ENCODE measurements at regions not wholly inside any gene's neighbourhood (a gene's known extent, or its start where the extent isn't known, plus 50 kb on each side); places are given as distances from the start of the nearest gene placed in this dataset.

GRCh38 chr20:22819112-22819511 is 216.0 kb upstream of the SSTR4 start:
- DNase-seq (ENCODE audit: extremely low read depth in 1 of 4, low spot score in 3 of 4) (no peak), FAIRE-seq (no peak), ATAC-seq (no peak)
- Histone ChIP-seq H3K4me3 (no peak overlapping the region), H3K27me3 (ENCODE audit: control insufficient read depth in 2 of 2, insufficient read depth in 2 of 2, low read length in 2 of 2) (peaks cover 0 to 11% of the 10 kb centered on the region in 2 experiments; a peak in 2 of 5 replicates), H3K36me3 (ENCODE audit: control insufficient read depth, insufficient read depth, low read length) (no peaks in the 10 kb centered on the region), H3K9me3 (replicated peaks; ENCODE audit: control insufficient read depth, insufficient read depth, low read depth, low read length) (no peaks in the 10 kb centered on the region), H3K4me2 (ENCODE audit: insufficient read depth, low read length) (no peak overlapping the region), H3K9ac (ENCODE audit: insufficient read depth in 1 of 2, low read depth in 2 of 2, low read length in 2 of 2) (no peak overlapping the region), H3K9me1 (ENCODE audit: control insufficient read depth, insufficient read depth, low read length) (no peaks in the 10 kb centered on the region), H4K20me1 (replicated peaks; ENCODE audit: control insufficient read depth, insufficient read depth, low read length) (no peaks in the 10 kb centered on the region), H3K79me2 (ENCODE audit: control insufficient read depth, insufficient read depth, low read length) (no peaks in the 10 kb centered on the region), H3K27ac (ENCODE audit: extremely low read depth, low read depth, low read length) (no peak overlapping the region), H3K4me1 (replicated peaks in 1 of 2; ENCODE audit: control insufficient read depth in 2 of 2, insufficient read depth in 2 of 2, low read length in 2 of 2) (peaks cover 0 to 3% of the 10 kb centered on the region in 2 experiments; a peak in 2 of 5 replicates), H2AFZ (ENCODE audit: low read depth, low read length) (no peak overlapping the region)
- in situ Hi-C loops (cut with MboI): no loop called here
- CTCF ChIA-PET (ENCODE audit: low intra/inter-chr PET ratio): no interaction called here
- 45% methylated on average over 4 of the region's 4 CpGs for WGBS (ENCODE audit: insufficient coverage, low coverage, missing lambda C conversion rate)
- POLR2A ChIA-PET: no interaction called here
- BruUV-seq (replicated peaks): no TSS peak
- no peak for TF ChIP-seq FIP1L1 (IDR thresholded peaks at IDR 0.05; ENCODE audit: low read depth, low read length, poor library complexity, severe bottlenecking)
- no peak for TF ChIP-seq SIX5 (IDR thresholded peaks at IDR 0.05; ENCODE audit: borderline replicate concordance in 1 of 2, insufficient read depth in 1 of 2, low read depth in 1 of 2, low read length in 2 of 2)
- no peak for TF ChIP-seq ZNF699 (CRISPR knock-in tag; IDR thresholded peaks at IDR 0.05; ENCODE audit: insufficient replicate concordance)
- TF ChIP-seq SPI1 (IDR thresholded peaks at IDR 0.05; ENCODE audit: borderline replicate concordance, low read depth, low read length): no peak
- intact Hi-C loops (cut with micrococcal nuclease): no loop called here

- H4K20me1 ChIP-seq (replicated peaks; ENCODE audit: control insufficient read depth, insufficient read depth, low read length): no peaks in the 10 kb centered on the region
- in situ Hi-C loops (cut with MboI): no loop called here
- peak in 1 of 2 experiments; percentile 34; a peak in 1 of 4 replicates for TF ChIP-seq RAD21 (CRISPR knock-in tag; conservative IDR thresholded peaks at IDR 0.05 in 1 of 2, IDR thresholded peaks at IDR 0.05 in 1 of 2)
Measured at GRCh38 chr20:22819784-22820183, 215.3 kb upstream of the SSTR4 start.

More at GRCh38 chr20:22819784-22820183, 215.3 kb upstream of the SSTR4 start:
- Histone ChIP-seq H3K79me2 (ENCODE audit: control insufficient read depth, insufficient read depth, low read length) (no peaks in the 10 kb centered on the region), H3K27ac (ENCODE audit: extremely low read depth, low read depth, low read length) (no peak overlapping the region), H3K4me2 (ENCODE audit: insufficient read depth, low read length) (no peak overlapping the region), H3K4me3 (no peak overlapping the region), H3K9ac (ENCODE audit: insufficient read depth in 1 of 2, low read depth in 2 of 2, low read length in 2 of 2) (no peak overlapping the region), H3K4me1 (replicated peaks in 1 of 2; ENCODE audit: control insufficient read depth in 2 of 2, insufficient read depth in 2 of 2, low read length in 2 of 2) (peaks cover 0 to 3% of the 10 kb centered on the region in 2 experiments; a peak in 2 of 5 replicates), H3K36me3 (ENCODE audit: control insufficient read depth, insufficient read depth, low read length) (no peaks in the 10 kb centered on the region), H3K9me3 (replicated peaks; ENCODE audit: control insufficient read depth, insufficient read depth, low read depth, low read length) (no peaks in the 10 kb centered on the region), H2AFZ (ENCODE audit: low read depth, low read length) (no peak overlapping the region), H3K9me1 (ENCODE audit: control insufficient read depth, insufficient read depth, low read length) (no peaks in the 10 kb centered on the region), H3K27me3 (ENCODE audit: control insufficient read depth in 2 of 2, insufficient read depth in 2 of 2, low read length in 2 of 2) (peaks cover 0 to 8% of the 10 kb centered on the region in 2 experiments; a peak in 2 of 5 replicates)
- ATAC-seq (no peak), DNase-seq (ENCODE audit: extremely low read depth in 1 of 4, low spot score in 3 of 4) (peak in 2 of 4 experiments; percentile 9 to 13), FAIRE-seq (no peak)
- WGBS (ENCODE audit: insufficient coverage, low coverage, missing lambda C conversion rate): 42% methylated on average over 2 of the region's 2 CpGs
- POLR2A ChIA-PET: no interaction called here
- intact Hi-C loops (cut with micrococcal nuclease): no loop called here
- BruUV-seq (replicated peaks): no TSS peak
- CTCF ChIA-PET (ENCODE audit: low intra/inter-chr PET ratio): no interaction called here

Data from K562 (cell line).